ENCODE measurements at regions not wholly inside any gene's neighbourhood (a gene's known extent, or its start where the extent isn't known, plus 50 kb on each side); places are given as distances from the start of the nearest gene placed in this dataset.
"Not testable (repeated sequence)": the region's sequence is repeated elsewhere in the genome, so short reads cannot be mapped to it uniquely, and the experiment has no call there.

DNA sequence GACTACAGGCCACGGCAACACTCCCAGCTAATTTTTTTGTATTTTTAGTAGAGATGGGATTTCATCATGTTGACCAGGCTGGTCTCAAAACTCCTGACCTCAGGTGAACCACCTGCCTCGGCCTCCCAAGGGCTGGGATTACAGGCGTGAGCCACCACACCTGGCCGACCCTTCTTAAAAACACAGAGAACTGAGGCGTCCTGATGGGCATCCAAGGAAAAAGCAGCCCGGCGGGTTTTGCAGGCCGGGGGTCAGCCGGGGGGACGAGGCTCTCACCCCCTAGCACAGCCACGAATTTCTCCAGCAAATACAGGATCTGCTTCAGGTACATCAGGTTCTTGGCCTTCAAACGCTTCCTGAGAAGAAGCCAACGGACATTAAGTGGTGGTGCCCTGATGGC is 178.9 kb downstream of the KLRB1 start:
- not testable (repeated sequence) for DNase-seq (ENCODE audit: low read depth); H3K4me3 ChIP-seq (ENCODE audit: low read depth, low read length)

- H3K4me3 ChIP-seq (ENCODE audit: low read depth, low read length); DNase-seq (ENCODE audit: low read depth): not testable (repeated sequence)
These were observed 182.3 kb downstream of the KLRB1 start for GRCh38 chr12:9425429-9425828.

DNA sequence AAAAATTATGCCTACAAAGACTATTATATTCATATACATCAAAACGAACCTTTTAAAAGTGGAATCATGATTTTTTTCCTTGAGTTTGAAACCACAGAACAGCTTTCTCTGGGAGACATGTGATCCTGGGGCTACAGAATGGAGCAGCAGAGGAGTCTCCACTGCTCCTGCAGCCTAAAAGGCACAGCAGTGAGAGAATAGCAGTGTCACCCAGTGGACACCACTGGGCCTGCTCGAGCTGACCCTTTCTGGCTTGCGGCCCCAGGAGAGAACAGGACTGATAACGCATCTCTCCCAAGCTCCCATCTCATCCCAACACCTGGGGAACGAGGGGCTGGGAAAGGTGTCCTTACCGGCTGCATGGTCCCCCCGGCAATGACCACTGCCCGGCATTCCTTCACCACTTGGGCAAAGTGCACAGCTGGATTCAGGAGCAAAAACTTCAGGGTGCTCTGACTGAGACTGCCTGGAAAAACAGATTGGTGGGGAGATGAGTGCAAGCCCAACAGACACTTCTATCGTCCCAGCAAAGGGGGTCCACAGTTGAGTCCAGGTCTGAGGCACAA is 183.5 kb downstream of the KLRB1 start:
- DNase-seq (ENCODE audit: low read depth); H3K4me3 ChIP-seq (ENCODE audit: low read depth, low read length): not testable (repeated sequence)

DNA sequence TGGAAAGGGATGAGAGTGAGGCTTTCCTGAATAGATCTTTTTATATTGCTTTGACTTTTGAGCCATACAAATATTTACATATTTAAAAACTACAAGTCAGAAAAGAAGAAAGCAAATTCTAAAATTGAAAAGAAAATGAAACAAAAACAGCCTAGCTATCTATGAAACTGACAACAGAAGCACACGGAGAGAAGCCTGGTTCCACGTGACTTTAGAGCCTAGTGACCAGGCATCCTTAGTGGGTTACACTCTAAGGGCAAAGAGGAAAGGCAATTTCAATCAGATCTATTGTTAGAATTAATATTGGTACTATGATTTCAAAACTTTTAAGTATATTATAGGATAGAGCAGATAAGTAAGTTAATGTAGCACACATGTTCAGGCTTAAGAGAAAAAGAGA is 185.0 kb downstream of the KLRB1 start:
- not testable (repeated sequence) for H3K4me3 ChIP-seq (ENCODE audit: low read depth, low read length); DNase-seq (ENCODE audit: low read depth)

GRCh38 chr12:9421520-9422086 is 186.1 kb downstream of the KLRB1 start:
- H3K4me3 ChIP-seq (ENCODE audit: low read depth, low read length); DNase-seq (ENCODE audit: low read depth): not testable (repeated sequence)

DNA sequence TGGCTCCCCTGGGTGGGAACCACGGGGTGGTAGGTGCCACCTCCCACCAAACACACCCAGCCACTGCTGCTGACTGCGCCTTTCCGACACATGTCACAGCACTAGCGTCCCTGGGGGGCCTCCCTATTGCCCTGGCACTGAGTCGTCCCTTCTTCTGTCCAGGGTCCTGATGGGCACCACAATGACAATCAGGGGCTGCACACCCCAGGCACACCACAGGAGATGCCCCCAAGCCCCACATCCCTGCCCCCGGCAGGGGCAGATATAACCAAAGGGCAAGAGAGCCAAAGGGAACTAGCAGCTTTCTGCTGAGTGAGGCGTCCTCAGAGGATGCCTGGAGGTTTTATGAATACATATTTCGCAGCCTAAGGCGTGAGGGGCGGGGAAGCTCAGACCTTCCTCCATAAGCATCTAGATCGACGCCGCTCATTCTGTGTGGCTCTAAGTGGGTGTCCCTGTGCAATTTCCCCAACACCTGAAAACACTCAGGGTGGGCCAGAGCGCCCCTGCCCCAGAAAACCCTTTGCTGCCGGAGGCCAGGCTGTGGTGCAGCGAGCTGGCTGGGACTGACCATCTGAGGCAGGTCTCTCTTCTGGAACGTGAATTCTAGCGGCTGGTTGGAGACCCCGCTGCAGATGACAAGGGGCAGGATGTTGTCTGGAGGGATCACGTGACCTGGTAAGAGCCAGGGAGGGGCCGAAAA is 186.7 kb downstream of the KLRB1 start:
- H3K4me3 ChIP-seq (ENCODE audit: low read depth, low read length); DNase-seq (ENCODE audit: low read depth): not testable (repeated sequence)

- not testable (repeated sequence) for DNase-seq (ENCODE audit: low read depth); H3K4me3 ChIP-seq (ENCODE audit: low read depth, low read length)
These were observed 189.1 kb downstream of the KLRB1 start for GRCh38 chr12:9418669-9419041.

DNA sequence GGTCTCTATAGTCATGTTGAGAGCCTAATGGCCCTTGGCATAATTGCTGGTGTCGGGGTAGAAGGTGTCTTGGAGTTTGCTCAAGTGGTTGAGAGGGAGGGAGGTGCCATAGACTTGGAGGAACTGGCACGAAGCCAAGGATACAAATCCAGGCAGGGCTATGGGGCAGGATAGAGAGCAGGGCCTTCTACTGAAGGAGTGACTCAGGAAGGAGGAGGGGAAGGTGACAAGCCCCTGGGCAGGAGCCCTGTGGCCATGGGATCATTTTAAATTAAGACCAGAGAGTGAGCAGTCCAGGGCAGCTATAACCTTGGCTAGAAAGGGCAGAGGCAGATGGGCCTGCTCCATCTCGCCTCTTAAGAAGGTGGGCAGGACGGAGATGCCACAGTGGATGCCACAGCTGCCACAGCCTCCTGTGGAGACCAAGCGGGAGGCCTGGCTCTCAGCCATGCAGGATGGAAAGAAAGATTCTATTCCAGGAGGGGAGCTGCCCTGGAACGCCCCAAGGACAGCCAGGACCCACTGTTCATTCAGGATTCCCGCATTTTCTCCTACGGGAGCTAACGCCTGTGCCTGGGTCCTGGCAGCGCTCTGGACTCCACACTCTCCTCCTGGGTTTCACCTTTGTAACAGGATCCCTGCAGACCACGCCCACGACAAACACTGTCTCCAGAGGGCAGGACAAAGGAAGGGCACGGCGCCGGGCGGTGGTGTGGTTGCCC is 189.6 kb downstream of the KLRB1 start:
- DNase-seq (ENCODE audit: low read depth); H3K4me3 ChIP-seq (ENCODE audit: low read depth, low read length): not testable (repeated sequence)

DNA sequence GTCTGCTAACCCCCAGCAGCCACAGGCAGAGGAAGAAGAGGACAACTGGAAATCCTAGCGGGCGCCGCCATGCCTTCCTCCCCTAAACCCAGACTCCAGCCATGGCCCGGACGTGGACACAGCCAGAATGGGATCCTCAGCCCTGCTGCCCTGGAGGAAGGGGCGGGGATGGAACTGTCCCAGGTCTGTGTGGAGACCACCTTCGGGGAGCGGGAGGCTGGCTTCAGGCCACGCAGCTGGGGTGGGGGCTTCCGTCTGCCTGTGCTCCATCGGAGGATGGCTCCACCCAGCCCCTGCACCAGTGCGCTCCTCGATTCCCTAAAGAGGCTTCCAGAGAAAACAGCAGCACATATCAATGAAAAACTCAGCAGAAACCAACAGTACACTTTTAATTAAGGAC is 190.4 kb downstream of the KLRB1 start:
- not testable (repeated sequence) for H3K4me3 ChIP-seq (ENCODE audit: low read depth, low read length); DNase-seq (ENCODE audit: low read depth)

DNA sequence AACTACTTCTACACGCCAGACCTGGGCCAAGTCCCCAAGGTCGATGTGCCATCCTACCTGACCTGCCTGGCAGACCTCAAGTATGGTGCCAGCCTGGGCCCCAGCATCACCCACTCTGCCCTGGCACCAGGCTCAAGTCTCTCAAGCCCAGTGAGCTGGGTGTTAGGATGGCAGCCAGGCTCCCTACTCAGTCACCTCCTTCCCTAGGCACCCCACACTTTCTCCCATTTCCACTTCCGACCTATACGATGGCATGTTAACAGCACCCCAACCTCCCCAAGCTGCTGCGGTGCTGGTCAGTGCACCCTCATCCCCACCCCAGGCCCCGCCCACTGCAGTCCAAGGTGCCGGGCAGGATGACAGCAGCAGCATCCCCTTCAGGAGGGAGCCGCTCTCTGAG is 191.4 kb downstream of the KLRB1 start:
- not testable (repeated sequence) for DNase-seq (ENCODE audit: low read depth); H3K4me3 ChIP-seq (ENCODE audit: low read depth, low read length)

GRCh38 chr12:9415898-9416297 is 191.8 kb downstream of the KLRB1 start:
- DNase-seq (ENCODE audit: low read depth); H3K4me3 ChIP-seq (ENCODE audit: low read depth, low read length): not testable (repeated sequence)

DNA sequence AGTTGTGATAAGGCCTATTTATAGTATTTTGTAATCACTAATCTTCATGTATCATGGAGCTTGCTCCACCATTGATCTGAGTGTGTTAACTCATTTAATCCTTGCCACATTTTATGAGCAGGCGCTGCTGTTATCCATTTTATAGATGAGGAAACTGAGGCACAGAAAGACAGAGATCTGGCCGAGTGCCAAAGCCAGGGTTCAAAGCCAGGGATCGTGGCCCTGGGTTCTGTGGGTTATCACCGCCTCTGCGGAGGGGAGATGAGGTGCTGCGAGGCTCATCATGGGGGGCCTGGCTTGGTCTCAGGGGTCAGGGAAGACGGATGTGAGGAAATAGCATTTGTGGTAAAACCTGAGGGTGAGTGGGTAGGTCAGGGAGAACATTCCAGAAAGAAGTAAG is 193.9 kb downstream of the KLRB1 start:
- H3K4me3 ChIP-seq (ENCODE audit: low read depth, low read length); DNase-seq (ENCODE audit: low read depth): not testable (repeated sequence)

DNA sequence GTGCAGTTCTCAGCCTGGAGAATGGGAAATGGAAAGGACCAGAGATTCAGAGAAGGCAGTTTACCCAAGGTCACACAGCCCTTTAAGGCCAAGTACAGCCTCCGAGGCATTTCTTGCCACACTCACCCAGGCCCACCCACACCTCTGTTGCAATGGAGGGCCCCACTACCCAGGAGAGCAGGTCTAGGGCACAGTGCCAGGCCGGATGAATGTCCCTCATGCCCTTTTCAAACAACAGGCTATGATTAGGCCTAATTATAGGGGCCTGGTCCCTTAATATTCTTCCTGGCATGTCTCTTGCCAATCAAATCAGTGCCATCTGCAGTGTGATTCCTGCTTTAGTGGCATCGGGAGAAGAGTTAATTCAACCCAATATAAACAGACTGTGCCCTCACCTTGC is 195.3 kb downstream of the KLRB1 start:
- H3K4me3 ChIP-seq (ENCODE audit: low read depth, low read length); DNase-seq (ENCODE audit: low read depth): not testable (repeated sequence)

- not testable (repeated sequence) for DNase-seq (ENCODE audit: low read depth); H3K4me3 ChIP-seq (ENCODE audit: low read depth, low read length)
These were observed 196.0 kb downstream of the KLRB1 start for GRCh38 chr12:9411616-9412268.

GRCh38 chr12:9407425-9407748 is 199.2 kb upstream of the PZP start:
- H3K4me3 ChIP-seq (ENCODE audit: low read depth, low read length); DNase-seq (ENCODE audit: low read depth): not testable (repeated sequence)

Measured in epithelial cell of proximal tubule (primary cell).